Fibroblast of the conjunctiva (primary cell): ENCODE measurements at regions not wholly inside any gene's neighbourhood (a gene's known extent, or its start where the extent isn't known, plus 50 kb on each side); places are given as distances from the start of the nearest gene placed in this dataset.

Source experiments
- DNase-seq: peaks from one replicate; pipeline ENCODE4 v3.0.0-alpha.2; 2010; ENCODE audit warnings: low read depth

DNA sequence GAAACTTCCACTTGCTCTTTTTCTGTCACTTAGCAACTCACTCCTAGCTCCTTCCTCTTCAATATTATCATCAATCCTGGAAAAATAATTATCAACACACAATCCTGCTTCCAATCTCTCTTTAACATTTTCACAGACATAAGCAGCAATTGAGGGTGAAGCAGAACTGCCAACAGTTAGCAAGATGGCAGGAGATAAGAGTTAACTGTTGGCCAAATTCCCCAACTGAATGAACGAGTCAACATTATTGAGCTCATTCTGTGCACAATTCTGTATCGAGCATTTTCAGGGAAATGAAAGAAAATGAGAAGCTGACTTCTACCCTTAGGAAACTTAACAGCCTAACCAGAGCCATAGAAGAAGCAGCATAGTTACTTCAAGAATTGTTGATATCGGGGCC, 152.0 kb downstream of the KCNA5 start:
- no peak for DNase-seq

DNA sequence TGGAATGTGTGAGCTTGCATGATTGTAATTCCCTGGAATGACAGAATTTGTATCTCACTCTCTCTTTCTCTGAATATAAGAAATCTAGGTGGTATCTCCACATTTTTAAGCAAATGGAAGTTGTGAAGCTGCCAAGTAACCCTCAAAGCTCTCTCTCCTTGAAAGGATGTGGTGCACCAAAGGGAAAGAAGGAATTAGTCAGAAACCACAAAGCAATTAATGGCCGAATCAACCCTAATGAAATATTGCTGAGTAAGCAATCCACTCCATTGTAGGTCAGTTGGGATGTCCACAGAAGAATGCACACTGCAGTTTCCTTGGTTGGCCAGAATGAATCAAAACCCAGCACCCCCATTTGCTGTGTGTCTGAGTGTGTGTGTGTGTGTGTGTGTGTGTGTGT, 153.5 kb downstream of the KCNA5 start:
- DNase-seq = no peak

DNA sequence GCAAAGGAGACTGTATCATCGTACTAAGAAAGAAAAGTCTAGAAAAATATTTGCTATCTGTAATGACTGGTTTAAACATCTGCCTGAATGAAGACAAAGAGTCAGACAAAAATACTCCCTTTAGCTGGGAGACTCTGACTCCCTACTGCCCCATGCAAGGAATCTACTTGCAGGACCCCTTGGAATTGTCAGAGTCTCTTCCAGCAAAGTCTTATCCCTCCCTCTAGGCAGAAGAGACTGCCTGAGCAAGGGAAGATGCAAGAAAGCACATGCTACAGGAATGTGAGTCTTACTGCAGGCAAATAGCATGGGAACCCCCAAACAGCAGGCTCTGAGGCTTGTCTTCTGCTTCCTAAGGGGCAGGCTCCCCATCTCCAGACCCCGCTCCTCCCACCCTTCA, 154.0 kb downstream of the KCNA5 start:
- no peak for DNase-seq

DNA sequence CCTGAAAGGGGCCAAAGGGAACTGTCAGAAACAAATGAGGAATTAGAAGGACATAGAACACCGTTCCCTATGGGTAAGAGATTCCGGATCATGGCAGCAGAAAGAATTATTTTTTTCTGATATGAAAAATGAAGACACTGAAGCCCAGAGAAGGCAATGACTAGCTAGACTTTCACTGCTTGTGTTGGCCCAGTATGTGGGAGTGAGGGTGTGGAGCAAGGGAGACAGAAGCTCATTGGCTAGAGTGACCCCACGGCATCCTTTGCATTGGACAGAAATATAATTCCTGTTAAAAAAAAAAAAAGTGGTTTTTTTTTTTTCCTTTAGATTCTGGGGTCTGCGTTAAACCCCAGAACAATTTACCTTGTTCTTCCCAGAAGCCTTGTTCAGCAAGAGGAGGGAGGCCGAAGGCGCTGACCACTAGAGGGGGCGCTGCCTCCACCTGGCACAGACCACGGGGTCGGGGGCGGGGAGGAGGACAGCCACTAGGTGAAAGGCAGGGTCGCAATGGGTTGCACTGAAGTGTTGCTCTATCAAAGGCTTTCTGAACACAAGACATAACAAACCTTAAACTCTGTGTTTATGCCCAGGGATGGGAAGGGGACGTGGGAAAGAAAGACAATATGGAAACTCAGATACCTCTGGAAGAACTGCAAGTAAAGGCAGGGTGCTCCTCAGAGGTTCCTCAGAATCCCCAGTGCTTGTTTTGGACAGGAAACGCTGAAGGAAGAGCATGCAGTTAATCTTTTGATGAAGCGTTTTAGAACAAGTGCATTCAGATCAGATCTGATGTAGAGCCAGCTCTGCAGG, 156.8 kb downstream of the KCNA5 start:
- no peak for DNase-seq

DNA sequence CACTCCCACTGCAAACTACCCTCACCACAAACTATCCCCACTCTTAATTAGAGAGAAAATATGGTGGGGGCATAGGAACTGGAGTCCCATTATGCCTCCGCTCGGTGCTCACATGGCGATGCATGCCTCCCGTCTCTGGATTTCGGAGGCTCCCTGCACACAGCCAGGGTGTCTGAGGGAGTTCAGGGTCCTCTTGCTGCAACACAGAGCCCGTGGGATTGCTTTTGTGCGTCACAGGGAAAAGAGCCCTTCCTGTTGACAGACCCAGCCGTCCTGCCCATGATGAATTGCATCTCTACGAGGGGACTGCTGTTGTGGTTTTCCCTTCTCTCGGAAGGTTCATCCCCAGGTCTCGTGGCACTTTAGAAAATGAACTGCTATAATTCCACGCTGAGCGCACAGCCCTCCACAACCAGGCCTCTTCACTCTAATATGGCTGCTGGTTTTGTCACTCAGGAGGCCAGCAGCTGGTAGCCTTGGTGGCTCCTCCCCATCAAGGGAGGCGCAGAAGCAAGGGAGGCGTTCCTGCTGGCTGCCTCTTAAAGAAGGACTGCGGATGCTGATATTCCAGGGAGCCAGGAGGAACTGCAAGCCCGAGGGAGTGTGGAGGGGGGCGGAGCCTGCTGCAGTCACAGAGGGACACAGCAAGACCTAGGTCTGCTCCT, 158.0 kb downstream of the KCNA5 start:
- DNase-seq = no peak

DNA sequence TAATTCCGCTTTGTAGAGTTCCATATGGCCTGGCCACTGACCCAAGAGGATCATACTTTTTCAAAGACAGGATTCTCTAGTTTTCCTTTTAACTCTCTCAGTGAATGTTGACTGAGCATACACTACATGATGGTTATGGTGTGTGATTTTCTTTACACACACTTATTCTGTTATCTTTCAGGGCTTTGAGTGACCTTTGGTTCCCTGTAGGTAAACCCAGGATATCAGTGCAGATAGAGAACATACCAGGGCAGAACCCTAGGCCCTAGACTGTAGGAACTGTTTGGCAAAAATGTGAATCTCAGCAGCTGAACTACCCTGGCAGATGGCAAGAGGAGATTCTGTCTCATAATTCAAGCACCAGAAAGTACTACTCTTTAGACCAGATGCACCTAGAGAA, 159.6 kb downstream of the KCNA5 start:
- DNase-seq = no peak

DNA sequence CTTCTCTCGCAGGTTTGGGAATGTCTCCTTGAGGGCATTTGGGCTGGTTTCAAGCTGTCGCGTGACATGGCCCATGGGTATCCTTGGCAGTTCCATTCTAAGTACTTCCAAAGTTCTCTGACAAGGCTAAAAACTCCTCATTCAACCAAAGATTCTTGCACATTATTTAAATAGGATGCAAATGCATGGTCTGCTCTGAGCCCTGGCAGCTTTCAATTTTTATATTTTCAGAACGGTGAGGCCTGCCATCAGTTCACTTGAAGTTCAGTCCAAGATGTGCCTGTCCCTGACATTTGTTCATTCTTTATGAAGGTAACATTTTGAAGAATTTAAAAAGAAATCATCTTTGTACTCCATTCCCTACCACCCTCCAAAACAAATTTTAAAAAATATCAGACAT, 160.0 kb downstream of the KCNA5 start:
- DNase-seq = no peak

DNA sequence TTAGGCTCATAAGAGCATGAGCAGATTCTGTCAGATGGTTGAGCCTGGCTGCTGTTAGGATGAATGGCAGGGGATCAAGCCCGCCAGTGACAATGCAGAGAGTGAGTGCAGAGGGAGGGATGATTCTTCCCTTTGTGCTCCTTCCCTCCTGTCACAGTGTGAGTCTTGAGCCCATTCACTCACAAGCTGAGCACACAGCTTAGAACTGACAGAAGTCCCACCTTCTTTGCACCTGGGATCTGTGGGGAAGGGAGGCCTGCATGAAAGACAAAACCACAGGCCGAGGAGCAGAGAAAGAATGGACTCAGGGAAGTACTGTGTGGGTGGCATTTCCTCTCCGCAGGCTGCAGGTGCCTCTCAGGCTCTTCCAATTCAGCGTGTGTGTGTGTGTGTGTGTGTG, 160.6 kb downstream of the KCNA5 start:
- DNase-seq = no peak

DNA sequence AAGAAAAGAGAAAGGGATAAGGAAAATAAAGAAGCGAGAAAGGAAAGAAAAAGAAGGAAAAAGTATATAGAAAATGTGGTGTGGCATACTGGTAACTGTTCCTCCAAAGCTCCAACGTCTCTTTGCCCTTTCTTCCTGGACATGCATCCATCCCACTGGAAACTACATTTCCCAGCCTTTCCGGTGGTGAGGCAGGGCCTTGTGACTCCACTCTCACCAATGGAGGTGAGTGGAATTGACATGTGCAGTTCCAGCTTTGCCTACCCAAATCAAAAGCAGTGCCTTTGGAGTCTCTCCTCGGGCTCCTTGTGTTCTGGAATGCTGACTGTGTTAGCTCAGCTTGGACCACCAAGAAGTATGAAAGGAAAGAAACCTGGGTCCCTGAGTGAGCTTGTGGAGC, 161.2 kb downstream of the KCNA5 start:
- no peak for DNase-seq

DNA sequence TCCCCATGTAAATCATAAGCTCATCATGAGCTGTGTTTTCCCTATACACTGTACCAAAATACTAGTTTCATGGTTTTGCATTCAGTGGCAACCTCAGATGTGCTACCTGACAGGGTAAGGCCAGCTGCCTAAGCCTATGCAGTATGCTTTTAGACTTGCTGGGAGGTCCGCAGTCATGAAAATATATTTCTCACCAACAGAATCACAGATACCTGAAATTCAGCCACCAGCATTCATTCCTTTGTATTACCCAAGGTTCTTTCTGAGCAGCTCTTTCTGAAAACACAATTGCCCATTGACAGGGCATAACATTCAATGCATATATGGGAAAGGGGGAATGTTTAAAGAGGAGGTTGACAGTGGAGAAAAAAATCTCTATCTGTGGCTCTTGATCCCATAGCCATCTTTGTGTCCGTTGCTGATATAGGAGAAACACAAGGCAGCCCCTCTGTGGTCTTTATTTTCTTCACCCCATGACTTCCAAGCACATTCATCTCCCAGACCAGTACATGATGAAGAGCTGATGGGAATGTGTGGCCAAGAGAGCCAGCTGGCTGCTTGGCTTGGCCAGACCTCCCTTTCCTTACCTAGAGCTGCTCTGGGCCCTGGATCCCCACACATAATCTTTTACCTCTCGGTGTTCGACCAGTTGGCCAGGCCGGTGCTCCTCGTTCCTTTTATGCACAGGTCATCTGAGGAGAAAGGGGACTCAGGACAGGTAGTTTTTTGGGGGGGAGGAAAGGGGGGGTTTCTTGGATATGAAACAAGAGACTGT, 162.9 kb downstream of the KCNA5 start:
- no peak for DNase-seq

DNA sequence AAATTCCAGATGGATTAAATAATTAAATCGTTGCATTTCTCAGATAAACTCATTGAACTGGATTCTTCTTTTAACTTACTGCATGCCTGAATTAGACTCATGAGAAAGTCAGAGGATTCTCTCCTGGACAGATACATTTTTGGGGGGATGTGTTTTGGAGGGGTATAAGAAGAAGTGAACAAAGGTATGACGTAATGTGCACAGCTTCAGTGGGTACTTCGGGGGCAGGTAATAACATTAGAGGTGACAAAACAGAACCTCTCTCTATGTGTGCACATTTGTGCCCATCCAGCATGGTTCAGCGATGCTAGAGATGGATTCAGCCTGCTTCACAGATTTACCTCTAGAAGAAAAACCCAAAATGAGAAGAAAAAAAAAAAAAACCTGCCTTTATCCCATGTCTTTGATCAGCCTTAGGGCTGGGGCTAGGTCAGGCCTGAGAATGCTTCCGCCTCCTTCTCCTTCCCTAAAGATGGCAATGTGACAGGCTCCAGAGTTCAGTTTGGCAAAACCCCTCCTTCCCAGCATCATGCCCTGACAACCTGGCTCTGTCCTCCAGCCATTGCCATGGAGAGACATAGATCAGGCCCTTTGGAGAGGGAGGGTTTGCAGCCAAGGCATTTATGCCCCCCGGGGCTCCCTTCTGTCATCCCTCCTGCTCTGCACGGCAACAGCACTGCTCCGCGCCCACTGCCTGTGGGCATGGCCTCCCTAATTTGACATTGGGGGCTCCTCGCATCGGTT, 166.7 kb downstream of the KCNA5 start:
- no peak for DNase-seq

DNA sequence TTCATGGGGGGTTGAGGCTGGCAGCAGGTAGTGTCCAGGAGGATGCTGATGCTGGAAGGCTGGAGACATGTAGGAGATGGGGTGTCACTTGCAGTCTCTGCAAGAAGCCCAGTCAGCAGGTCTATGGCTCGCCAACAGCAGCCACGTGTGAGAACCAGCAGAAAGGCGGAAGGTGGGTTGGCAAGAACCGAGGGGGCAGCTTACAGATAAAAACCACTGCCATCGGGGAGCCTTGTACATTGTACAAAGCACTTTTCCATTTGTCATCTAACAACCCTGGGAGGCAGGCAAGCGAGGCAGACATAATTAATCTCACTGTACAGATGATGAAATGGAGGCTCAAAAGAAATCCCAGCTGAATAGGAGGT, 167.2 kb downstream of the KCNA5 start:
- no peak for DNase-seq

DNA sequence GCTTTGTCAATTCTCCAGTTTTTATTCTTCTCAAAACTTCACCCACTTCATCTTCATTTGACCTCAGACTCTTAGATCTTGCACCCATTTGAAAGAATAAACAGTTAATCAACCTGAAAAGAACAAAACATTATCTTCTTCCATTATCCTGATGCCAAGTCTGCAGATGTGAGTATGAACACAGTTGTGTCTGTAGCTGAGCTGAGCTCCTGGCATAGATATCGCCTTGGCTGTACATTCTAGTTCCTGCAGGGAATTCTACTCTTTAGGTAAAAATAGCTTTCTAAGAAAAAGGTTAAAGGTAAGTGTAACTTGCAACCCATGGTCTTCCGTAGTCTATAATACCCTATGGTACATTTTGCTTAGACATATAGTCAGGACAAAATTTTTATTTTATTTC, 169.7 kb downstream of the KCNA5 start:
- no peak for DNase-seq

DNA sequence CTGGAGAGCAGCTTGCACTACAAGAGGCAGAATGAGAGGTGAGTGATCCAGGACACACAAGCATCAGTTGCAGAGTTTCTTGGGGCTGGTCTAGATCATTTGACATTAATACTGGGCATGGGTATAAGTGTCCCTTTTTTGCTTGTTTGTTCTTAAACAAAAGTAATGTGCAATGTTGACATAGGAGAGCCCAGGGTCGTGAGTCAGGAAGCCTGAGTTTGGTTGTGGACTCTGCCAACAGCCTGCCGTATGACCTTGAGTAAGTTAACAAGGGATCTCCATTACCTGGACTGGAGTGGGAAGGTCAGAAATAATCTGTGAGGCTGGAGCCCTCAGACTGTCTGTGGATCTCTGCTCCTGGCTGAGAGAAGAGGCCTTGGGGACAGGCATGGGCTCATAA, 170.3 kb downstream of the KCNA5 start:
- no peak for DNase-seq

DNA sequence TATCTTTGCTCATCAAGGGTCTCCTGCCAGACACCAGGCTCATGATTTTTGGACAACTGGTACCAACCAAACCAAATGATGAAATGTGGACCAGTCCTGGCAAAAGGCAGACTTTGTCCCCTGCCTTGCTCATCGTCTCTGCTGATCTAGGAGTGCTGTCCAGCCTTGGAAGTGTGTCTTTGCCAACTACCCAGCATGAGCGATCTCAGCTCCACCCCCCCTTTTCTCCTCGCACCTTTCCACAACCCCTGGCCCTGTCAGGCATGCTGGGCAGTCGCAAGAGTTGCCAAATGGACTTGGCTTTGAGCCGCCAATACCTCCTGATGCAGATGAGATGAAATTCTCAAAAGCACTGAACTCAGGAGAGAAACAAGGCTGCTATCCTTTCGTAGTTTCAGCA, 174.3 kb downstream of the KCNA5 start:
- no peak for DNase-seq

DNA sequence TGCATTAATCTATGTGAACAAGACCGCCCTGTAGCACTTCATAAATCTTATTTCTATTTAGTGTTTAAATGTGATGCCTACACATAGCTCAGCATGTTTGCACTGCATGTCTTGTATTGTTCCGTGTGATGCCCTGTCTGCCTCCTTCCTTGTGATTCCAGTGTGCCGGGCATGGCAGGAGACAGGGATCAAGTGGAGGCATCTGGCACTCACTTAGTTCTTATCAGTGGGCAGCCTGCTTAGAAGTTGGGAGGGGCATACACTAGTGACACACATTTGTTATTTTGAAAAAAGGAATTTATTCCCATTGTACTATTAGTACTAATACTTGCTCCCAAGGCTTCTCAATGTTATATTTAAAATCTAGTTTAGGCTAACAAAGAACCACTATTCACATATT, 176.4 kb downstream of the KCNA5 start:
- no peak for DNase-seq

DNA sequence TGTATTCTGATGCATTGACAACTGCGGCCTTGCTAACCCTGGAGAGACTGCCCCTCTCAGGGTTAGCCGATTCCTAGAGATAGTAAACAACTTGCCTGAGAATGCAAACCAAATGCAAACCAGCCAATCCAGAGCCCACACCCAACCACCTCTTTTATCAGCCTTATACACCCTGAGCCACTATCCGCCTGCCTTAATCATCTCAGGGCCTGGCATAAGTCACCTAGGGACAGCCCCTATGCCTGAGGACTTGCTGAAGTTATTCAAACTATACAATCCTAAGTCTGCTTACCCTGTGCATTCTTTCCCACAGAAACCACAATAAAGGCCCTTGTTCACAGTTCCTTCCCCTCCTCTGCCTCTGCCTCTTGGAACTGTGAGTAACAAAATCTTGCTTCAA, 177.2 kb downstream of the KCNA5 start:
- no peak for DNase-seq

DNA sequence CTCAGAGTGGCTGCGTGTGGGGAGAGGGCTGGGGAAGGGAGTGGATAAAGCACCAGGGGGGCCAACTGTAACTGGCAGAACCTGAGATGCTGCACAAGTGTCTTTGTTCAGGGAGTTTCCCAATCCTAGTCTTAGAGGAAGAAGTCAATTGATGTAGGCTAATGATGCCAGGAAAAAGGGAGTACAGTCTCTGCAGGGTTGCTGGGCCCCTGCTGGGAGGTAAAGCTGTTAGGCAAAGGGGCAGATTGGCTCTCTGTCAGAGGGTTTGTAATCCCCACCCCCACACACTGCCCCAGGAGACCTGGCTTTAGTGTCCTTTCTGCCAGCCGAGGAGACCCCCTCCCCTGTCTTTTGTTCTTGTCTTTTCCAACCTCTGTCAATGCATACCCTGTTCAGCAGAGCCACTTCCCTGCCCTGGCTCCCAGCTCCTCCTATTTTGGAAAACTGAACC, 178.4 kb downstream of the KCNA5 start:
- DNase-seq = no peak

DNA sequence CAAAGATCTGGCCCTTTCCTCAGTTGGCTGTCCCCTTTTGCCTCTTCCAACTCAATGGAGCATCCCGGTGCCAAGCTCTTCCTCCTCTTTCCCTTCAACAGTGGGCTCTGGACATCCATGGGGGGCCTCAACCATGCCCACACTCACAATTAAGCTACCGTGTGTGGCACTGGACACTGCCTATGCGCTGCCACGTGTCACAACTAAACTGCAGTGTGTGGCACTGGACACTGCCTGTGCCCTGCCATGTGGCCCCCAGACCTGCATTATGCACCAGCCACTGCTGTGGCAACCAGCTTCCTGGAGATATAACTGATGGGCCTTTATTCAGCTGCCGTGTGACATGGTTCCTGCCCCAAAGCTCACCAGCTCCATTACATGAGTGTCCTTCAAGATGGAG, 179.1 kb downstream of the KCNA5 start:
- no peak for DNase-seq

DNA sequence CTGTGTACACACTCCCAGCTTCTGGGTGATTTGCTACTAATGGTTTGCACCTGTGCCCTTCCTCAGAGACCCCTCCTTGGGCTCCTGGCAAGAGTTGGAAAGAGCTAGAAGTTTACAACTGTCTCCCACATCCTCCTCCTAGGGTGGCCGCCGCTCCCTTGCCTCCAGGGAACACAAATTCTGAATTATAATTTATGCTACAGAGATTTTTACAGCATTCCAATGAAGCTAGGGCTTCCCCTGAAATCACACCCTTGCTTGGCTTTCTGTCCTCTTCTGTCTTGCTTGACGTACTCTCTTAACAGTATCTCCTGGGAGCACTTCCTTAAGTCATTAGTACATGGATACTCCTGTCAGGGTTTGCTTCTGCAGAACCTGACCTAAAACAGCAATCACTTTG, 180.2 kb downstream of the KCNA5 start:
- no peak for DNase-seq

DNA sequence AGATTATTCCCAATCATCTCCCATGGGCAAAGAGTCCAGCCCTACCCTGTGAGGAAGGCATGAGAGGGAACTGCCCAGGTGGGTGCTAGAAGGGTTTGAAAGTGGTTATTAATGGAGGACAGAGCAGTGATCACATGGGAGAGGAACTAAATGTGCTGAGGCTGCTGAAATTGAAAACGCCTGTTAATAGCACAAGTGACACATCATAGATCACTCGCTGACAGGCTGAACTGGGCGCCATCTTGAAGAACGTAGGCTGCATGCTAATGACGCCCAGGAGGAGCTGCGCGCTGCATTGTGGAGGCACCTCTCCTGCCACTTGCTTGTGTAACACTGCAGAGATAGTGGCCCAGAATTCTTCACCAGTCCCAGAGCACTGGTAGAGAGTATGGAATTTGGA, 182.9 kb downstream of the KCNA5 start:
- no peak for DNase-seq

DNA sequence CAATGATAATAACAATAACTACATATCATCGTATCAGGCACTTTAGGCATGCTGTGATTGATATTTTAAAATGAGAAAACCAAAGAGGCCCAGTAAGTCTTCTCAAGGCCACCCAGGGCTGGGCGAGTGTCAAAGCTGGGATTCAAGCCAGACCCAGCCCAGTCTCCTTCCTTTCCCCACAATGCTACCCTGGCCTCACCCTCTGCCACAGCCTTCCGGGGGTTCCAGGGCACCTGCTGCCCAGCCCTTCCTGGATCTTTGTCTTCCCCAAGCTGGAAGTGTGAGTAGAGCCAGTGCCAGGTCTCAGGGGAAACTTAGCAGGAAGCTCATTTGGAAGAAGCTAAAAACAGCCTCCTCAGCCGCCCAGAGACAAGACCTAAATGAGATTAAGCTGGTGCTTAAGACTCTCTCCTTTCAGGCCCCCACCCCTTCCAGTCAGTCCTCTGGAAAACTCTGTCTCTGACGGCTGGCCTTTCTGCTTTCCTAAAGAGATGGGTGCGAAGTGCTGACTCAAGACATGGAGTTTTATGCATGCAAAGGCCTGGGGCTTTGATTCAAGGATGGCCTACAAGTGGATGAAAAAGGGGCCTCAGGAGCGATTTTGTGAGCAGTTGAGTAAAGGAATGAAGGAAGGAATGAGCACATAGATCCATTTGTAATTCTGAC, 184.2 kb downstream of the KCNA5 start:
- DNase-seq = no peak
